ENCODE measurements at regions not wholly inside any gene's neighbourhood (a gene's known extent, or its start where the extent isn't known, plus 50 kb on each side); places are given as distances from the start of the nearest gene placed in this dataset.

GRCh38 chr9:28051559-28052503 is 478.6 kb upstream of the C9orf72 start:
- intact Hi-C loops (cut with DNase I; ENCODE audit: low total_unique reads) = no loop called here
- H3K4me3 ChIP-seq (ENCODE audit: low read depth, poor library complexity, severe bottlenecking) = no peak overlapping the region
- DNase-seq (ENCODE audit: low spot score in 2 of 2) = no peak
- WGBS, 2 donors = 58 to 60% methylated on average over 5 of the region's 5 CpGs
- TF ChIP-seq, protein P1, sequence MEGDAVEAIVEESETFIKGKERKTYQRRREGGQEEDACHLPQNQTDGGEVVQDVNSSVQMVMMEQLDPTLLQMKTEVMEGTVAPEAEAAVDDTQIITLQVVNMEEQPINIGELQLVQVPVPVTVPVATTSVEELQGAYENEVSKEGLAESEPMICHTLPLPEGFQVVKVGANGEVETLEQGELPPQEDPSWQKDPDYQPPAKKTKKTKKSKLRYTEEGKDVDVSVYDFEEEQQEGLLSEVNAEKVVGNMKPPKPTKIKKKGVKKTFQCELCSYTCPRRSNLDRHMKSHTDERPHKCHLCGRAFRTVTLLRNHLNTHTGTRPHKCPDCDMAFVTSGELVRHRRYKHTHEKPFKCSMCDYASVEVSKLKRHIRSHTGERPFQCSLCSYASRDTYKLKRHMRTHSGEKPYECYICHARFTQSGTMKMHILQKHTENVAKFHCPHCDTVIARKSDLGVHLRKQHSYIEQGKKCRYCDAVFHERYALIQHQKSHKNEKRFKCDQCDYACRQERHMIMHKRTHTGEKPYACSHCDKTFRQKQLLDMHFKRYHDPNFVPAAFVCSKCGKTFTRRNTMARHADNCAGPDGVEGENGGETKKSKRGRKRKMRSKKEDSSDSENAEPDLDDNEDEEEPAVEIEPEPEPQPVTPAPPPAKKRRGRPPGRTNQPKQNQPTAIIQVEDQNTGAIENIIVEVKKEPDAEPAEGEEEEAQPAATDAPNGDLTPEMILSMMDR (IDR thresholded peaks at IDR 0.05) = no peak
- TF ChIP-seq POLR2A (IDR thresholded peaks at IDR 0.05) = no peak

GRCh38 chr9:28053096-28053777 is 480.0 kb upstream of the C9orf72 start:
- TF ChIP-seq, protein P1 (IDR thresholded peaks at IDR 0.05) = no peak
- no peak for TF ChIP-seq POLR2A (IDR thresholded peaks at IDR 0.05)
- intact Hi-C loops (cut with DNase I; ENCODE audit: low total_unique reads) = no loop called here
- no peak overlapping the region for H3K4me3 ChIP-seq (ENCODE audit: low read depth, poor library complexity, severe bottlenecking)
- no peak for DNase-seq (ENCODE audit: low spot score in 2 of 2)
- WGBS, 2 donors = 78 to 83% methylated on average over 7 of the region's 7 CpGs

DNA sequence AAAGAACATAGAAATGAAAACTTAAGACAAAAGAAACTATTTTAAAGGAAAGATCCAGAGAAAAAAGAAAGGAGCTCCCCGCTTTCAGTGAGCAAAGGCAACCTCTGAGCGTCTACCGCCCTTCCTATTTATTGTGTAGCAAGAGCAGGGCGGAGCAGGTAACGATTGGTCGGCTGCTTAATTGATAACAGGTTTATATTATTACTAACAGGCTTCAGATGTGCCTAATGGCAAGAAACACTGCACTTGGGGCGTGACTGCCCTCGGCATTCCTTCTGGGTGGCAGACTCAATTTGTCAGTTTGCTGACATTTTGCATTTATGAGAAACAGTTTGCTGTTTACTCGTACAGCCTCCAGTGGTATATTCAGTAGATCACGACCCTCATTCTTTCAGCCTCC is 482.7 kb upstream of the C9orf72 start:
- TF ChIP-seq, protein P1 (IDR thresholded peaks at IDR 0.05) = no peak
- no peak for TF ChIP-seq POLR2A (IDR thresholded peaks at IDR 0.05)

GRCh38 chr9:28056466-28056865 is 483.2 kb upstream of the C9orf72 start:
- no peak for DNase-seq (ENCODE audit: low spot score in 2 of 2)
- H3K4me3 ChIP-seq (ENCODE audit: low read depth, poor library complexity, severe bottlenecking) = no peak overlapping the region
- no peak for TF ChIP-seq POLR2A (IDR thresholded peaks at IDR 0.05)
- TF ChIP-seq, protein P1 (IDR thresholded peaks at IDR 0.05) = no peak
- 66 to 84% methylated on average over 1 of the region's 1 CpG for WGBS, 2 donors
- intact Hi-C loops (cut with DNase I; ENCODE audit: low total_unique reads) = no loop called here

More for the DNA sequence above, 482.7 kb upstream of the C9orf72 start:
- 63 to 72% methylated on average over 10 of the region's 10 CpGs for WGBS, 2 donors
- intact Hi-C loops (cut with DNase I; ENCODE audit: low total_unique reads) = no loop called here
- DNase-seq (ENCODE audit: low spot score in 2 of 2) = peak in 1 of 2 donors; percentile 16
- no peak overlapping the region for H3K4me3 ChIP-seq (ENCODE audit: low read depth, poor library complexity, severe bottlenecking)

- intact Hi-C loops (cut with DNase I; ENCODE audit: low total_unique reads) = no loop called here
- TF ChIP-seq POLR2A (IDR thresholded peaks at IDR 0.05) = no peak
- TF ChIP-seq, protein P1 (IDR thresholded peaks at IDR 0.05) = no peak
- no peak for DNase-seq (ENCODE audit: low spot score in 2 of 2)
- 88 to 91% methylated on average over 8 of the region's 8 CpGs for WGBS, 2 donors
- H3K4me3 ChIP-seq (ENCODE audit: low read depth, poor library complexity, severe bottlenecking) = no peak overlapping the region
Observed at GRCh38 chr9:28059192-28059591, 485.9 kb upstream of the C9orf72 start.

Data from lower leg skin (tissue), 4 donors.